ENCODE measurements at regions not wholly inside any gene's neighbourhood (a gene's known extent, or its start where the extent isn't known, plus 50 kb on each side); places are given as distances from the start of the nearest gene placed in this dataset.
A peak's percentile ranks its signal among the peaks of the same experiment; 100 is the strongest.

DNA sequence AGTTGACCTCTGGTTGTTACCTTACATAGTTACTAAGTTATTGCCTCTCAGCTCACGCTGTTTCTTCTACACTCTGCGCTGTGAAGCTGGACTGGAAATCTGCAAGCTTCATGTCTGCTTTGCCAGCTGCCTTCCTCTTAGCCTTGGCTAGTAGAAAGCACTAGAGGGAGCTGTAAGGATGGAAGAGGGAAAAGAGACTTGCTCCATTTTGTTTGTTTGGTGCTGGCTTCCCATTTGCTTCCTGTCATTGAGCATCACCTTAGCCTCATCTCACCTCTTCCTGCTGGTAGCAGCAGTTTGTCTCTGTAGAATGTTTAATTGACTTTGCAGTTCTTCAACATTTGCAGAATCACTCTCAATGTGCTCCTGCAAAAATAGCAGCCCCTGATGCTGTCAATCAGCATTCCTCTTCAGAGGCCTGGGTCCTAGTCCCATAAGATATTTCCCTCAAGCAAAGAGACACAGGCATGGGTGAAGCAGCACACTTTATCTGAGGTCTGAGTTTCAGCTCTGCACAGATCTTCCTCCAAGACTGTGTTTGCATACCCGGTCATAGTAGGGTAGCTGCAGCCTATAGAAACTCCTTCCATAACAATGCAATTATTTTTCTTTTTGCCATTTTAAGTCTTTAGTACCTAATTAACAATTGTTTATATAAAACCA lies 302.2 kb upstream of the EPHA7 start:
- TF ChIP-seq, protein P1, sequence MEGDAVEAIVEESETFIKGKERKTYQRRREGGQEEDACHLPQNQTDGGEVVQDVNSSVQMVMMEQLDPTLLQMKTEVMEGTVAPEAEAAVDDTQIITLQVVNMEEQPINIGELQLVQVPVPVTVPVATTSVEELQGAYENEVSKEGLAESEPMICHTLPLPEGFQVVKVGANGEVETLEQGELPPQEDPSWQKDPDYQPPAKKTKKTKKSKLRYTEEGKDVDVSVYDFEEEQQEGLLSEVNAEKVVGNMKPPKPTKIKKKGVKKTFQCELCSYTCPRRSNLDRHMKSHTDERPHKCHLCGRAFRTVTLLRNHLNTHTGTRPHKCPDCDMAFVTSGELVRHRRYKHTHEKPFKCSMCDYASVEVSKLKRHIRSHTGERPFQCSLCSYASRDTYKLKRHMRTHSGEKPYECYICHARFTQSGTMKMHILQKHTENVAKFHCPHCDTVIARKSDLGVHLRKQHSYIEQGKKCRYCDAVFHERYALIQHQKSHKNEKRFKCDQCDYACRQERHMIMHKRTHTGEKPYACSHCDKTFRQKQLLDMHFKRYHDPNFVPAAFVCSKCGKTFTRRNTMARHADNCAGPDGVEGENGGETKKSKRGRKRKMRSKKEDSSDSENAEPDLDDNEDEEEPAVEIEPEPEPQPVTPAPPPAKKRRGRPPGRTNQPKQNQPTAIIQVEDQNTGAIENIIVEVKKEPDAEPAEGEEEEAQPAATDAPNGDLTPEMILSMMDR (IDR thresholded peaks at IDR 0.05) = peak in 1 of 4 experiments; percentile 25
- TF ChIP-seq EP300 (IDR thresholded peaks at IDR 0.05) (no peak), POLR2A (IDR thresholded peaks at IDR 0.05) (no peak), POLR2AphosphoS5 (IDR thresholded peaks at IDR 0.05) (no peak)
